Glomerular visceral epithelial cell (primary cell): ENCODE measurements at regions not wholly inside any gene's neighbourhood (a gene's known extent, or its start where the extent isn't known, plus 50 kb on each side); places are given as distances from the start of the nearest gene placed in this dataset.
"Not testable (repeated sequence)": the region's sequence is repeated elsewhere in the genome, so short reads cannot be mapped to it uniquely, and the experiment has no call there.

Experiments
- DNase-seq: peaks from one replicate; pipeline ENCODE4 v3.0.0-alpha.2; 2016; ENCODE audit errors: extremely low spot score

DNA sequence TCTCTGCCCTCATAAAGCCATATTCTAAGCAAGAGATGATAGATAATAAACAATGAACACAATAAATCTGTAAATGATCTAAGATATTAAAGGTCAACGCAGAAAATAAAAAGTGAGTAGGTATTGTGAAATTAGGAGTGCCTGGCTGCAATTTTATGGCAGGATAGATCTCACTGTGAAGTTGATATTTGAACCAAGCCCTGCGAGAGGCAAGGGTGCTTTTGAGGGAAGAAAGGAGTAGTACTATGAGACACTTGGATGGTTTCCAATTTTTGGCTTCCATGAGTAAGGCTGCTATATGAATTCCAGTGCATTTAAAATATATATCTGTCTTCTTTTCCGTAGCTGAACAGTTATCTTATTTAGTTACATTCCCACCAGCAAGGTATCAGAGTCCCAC is 720.0 kb upstream of the CNTN5 start:
- DNase-seq: no peak

DNA sequence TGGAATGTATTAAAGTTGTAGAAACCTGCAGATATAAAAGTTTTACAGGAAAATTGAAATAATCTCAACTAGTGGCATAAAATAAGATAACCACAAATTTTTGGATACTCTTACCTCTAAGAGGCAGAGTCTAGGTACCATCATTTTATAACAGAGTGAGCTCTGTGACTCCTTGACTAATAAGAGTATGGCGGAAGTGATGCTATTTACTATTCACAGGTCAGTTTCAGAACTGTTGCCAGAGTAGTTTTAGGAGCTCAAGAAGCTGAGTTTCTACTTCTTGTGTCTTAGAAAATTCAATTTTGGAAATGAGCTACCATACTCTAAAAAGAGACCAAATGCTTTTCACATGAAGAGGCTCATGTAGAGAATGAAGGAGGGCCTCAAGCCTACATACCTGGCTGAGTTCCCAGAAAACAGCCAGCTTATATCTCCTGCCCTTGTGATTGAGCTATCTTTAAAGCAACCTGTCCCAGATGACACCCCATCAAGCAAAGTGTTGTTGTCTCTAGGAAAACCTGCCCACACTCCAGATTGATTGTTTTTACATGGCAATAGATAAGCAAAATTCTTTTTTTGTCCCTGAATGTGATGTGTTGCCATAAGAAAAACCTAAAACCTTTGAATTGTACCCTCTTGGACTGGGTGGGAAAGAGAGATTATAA is 712.8 kb upstream of the CNTN5 start:
- DNase-seq: no peak

DNA sequence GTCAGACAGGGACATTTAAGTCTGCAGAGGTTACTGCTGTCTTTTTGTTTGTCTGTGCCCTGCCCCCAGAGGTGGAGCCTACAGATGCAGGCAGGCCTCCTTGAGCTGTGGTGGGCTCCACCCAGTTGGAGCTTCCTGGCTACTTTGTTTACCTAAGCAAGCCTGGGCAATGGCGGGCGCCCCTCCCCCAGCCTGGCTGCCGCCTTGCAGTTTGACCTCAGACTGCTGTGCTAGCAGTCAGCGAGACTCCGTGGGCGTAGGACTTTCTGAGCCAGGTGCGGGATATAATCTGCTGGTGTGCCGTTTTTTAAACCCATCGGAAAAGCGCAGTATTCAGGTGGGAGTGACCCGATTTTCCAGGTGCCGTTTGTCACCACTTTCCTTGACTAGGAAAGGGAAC is 690.4 kb upstream of the CNTN5 start:
- DNase-seq: not testable (repeated sequence)

DNA sequence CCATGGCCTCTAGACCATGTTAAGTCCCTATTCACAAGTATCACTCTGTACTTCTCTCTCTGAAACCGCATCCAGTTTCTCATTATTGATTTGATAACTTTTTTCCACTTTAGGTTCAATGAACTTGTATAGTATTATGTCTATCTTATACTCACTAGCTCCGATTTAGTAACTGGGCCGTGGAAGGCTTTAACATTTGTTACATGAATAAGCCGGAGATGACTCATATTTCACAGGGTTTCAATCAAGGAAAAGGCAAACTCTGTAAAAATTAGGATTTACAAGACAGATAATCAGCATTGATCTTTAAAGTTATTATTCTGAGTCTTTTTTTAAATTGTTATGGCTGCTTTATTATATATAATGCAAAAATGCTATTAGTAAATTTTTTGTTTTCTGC is 662.2 kb upstream of the CNTN5 start:
- DNase-seq: no peak

DNA sequence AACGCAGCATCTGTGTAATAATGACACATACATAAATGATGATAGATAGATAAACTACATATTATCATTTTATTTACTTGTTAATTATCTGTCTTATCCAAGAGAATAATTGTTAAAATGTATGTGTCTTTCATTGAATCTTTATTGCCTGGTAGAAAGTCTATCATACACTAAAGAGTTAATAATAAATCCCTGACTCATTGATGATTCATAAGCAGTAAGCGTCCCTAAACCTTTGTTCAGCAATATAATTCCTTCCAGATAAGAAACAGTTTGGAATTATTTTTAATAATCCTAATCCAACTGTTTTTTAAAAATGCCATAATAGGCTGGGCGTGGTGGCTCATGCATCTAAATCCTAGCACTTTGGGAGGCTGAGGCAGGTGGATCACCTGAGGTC is 655.6 kb upstream of the CNTN5 start:
- DNase-seq: no peak

DNA sequence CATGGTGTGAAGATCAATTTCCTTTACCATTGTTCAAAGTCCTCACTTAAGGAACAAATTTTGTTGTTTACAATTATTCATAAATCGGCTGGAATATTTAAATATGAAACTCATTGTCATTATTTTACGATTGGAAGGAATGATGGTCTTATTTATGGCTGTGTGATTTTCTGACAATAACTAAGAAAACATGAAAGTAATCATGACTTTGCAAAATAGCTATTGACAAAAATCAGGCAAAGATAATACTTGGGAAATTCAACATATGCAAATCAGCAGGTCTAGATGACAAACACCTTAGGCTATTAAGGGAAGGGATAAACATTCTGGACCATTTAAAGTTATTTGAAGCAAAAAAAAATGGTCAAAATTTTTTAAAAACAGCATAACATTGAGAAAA is 654.8 kb upstream of the CNTN5 start:
- no peak for DNase-seq

DNA sequence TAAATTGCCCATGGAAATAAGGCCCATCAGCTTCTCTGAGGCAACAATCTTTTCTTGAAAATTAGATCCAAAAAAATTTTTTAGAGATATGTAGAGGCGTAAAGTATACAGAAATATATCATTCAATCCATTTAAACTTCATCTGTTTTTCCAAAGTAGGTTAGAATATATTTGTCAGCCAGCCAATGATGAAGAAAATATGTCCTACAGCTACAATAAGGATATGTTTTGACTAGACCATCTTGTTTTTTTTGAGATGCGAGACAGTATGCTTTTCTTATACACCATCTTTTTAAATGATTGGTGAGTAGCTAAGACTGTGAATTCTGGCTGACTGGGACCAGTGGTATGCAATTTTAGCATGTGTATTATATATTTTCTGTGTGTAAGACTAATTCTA is 630.4 kb upstream of the CNTN5 start:
- DNase-seq: no peak

DNA sequence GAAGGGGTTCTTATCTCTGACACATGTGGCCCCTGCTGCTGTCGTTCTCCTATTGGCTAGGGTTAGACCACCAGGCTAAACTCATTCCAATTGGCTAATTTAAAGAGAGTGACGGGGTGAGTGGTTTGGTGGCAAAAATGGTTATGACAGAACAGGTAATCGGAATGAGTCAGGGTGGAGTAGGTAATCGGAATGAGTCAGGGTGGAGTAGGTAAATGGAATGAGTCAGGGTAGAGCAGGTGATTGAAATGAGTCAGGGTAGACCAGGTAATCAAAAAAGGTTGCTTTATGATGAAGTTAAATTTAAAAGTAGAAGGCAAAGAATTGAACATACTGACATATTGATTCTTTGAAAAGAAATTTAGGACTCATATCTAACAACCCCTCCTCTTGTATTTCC is 626.2 kb upstream of the CNTN5 start:
- DNase-seq: not testable (repeated sequence)

DNA sequence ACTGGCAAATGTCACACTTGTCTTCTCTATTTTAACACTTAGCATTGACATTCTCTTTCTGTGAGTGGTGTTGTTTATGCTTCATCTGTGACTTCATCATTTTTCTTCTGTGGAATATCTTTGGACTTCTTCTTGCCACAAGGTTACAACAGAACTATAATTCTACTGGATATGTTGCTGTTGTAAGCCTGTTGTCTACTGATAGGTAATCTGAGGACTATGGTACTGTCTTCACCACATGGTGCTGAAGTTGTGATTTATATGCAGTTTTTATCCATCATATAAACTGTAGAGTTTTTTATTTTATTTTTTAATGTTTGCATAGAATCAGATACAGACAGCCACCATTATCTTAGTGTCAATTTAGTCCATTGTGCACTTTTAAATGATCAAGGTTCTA is 622.2 kb upstream of the CNTN5 start:
- DNase-seq: no peak

DNA sequence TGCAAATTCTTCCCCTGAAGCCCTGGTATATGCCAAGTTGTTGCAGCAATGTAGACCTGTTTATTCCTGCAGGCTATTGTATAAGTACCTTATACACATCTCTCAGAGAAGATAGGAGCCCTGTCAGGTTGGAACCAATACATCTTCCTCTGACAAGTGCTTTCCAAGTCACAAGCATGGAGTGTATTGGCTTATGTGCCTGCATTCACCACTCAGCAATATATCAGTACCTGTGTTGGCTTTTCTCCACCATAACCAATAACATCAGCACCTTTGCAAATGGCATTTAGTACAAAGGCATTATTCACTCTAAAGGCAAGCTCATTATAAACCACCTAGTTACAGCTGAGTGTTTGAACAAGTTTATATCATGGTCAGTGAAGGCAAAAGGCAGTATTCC is 611.7 kb upstream of the CNTN5 start:
- no peak for DNase-seq

DNA sequence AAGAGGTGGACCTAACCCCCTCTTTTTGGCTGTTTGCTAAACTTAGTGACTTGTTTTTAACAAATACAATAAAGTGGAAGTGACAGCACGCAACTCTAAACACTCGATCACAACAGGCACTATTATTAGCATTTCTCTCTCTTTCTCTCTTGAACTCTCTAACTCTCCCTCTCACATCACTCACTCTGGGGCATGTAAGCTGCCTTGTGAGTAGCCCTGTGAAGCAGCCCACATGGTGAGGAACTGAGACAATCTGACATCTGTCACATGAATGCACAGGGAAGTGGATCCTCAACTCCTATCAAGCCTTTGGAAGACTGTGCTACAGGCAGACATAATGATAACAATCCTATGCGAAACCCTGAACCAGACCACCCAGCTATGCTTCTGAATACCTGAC is 609.0 kb upstream of the CNTN5 start:
- DNase-seq: no peak

DNA sequence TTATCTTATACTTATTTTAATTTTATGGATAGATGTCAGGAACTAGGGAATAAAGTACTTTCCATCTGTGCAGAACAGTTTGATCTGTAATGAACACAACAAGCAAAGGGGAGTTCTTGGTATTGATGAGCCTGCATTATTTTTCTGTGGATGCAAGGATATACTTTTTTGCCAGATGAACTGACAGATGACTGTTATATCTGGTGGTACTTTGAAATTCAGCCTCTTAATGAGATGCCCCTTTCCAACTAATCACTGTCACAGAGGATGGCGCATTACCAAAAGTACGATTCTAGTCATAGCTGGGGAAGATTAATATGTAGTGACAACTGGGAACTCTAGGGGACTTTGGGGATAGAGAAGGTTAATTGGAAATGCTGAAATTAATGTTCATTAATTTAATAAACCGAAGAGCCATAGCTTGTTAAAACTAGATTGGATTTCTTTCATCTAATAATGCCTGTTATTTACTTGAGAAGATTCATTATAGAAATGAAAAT is 603.4 kb upstream of the CNTN5 start:
- DNase-seq: no peak

DNA sequence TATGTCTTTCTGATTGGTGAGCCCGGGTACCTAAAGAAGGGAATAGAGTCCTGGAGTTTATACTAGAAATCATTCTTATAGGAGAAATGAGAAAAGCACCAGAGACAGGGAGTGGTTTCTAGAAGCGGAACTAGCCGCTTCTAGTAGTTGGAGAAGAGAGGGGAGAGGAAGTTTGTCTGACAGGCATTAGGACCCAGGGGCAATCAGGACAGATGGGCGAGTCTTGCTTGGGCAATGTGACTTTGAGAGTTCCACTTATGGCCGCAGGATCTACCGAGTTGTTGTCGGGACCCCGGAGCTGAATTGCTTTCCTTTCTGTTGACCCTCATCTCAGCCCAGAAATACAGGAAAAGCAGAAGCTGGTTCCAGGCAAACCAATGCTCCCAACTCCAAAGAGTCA is 596.8 kb upstream of the CNTN5 start:
- DNase-seq: no peak

DNA sequence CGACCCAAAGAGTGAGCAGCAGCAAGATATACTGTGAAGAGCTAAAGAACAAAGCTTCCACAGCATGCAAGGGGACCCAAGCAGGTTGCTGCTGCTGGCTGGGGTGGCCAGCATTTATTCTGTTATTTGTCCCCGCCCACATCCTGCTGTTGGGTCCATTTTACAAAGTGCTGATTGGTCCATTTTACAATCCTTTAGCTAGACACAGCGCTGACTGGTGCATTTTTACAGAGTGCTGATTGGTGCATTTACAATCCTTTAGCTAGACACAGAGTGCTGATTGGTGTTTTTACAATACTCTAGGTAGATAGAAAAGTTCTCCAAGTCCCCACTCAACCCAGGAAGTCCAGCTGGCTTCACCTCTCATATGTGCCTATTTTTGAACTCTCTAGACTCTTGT is 596.0 kb upstream of the CNTN5 start:
- not testable (repeated sequence) for DNase-seq

DNA sequence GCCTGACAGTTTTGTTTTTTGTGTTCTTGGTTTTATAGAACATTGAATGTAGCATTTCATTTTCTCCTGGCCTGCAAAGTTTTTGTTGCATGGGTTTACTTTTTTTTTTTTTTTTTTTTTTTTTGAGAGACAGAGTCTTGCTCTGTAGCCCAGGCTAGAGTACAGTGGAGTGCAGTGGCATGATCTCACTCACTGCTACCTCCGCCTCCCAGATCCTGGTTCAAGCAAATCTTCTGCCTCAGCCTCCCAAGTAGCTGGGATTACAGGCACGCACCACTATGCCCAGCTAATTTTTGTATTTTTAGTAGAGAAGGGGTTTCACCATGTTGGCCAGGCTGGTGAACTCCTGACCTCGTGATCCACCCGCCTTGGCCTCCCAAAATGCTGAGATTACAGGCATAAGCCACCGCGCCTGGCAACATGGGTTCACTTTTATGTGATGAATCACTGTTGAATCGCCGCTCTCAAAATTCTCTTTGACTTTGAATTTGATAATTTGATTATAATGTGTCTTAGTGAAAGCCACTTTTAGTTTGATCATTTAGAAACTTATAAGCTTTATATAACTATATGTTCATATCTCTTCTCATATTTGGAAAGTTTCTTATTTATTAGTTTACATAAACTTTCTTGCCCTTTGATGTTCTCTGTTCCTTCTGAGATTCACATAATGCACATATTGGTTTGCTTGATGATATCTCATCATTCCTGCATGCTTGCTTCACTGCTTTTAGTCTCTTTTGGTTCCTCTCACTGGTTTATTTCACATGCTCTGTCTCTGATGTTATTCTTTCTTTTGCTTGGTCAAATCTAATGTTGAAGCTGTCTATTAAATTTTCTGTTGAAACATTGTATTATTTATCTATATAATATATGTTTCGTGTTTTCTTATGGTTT is 589.0 kb upstream of the CNTN5 start:
- DNase-seq: no peak

DNA sequence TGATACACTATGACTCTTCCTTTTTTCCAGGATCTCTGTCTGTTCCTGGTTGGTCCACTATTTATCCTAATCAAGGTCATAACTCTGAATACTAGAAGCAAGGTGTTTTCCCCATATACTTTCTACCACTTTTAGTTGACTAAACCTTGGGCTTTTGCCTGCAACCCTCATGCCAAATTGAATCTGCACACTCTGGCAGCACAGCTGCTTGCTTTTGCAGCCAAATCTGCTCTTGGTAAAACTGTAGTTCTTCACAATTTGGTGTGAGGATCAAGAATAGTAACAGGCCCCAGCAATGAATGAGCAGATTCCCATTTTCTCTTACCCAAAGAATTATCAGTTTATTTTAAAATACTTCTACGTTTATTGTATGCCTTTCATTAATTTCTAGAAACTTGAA is 586.5 kb upstream of the CNTN5 start:
- no peak for DNase-seq

DNA sequence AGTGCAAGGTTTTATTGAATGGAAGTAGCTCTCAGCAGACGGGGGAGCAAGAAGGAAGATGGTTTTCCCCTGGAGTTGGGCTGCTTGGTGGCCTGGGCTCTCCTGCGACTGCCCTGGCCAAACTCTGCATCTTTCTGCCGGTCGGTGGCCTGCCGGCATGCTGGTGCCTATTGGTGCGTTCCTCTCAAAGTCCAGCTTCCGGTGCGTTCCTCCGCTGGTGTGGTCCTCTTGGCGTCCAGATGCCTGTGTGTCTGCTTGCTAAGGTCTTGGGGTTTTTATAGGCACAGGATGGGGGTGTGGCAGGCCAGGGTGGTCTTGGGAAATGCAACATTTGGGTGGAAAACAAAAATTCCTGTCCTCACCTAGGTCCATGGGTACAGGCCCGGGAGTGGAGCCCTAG is 567.4 kb upstream of the CNTN5 start:
- DNase-seq: no peak

DNA sequence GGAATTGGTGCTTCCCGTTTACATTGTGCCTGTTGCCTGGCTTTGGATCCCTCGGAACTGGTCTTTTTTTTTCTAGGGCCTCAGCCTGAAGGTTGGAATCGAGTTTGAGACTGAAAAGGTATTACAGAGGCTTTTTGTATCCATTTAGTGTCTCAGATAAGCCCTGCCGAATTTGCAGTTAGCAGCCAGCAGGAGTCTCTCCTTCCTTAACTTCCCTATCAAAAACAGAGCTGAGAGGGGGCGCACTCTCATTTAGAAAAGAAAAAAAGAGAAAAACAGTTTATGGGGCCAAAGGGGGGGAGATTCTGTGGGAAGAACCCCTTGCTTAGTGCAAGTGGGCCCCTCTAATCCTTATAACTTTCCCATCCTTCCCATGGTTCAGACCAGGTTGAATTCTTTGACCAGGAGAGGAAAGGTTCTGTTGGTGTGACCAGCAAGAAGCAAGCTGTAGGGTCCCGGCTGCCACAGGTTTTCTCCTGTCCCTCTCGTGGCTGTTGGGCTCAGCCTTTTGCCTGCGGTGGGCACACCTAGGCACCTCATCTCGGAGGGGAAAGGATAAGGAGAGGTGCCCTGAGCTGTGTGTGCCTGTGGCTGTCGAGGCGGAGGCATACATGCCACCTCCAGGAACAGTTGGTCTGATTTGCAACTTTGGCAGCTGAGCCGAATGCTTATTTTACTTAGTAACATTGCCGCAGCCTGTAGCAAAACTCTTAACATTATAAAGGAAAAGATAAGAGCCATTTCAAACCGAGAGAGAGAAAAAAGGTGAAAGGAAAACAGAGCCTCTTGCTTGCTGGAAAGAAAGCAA is 565.0 kb upstream of the CNTN5 start:
- no peak for DNase-seq

DNA sequence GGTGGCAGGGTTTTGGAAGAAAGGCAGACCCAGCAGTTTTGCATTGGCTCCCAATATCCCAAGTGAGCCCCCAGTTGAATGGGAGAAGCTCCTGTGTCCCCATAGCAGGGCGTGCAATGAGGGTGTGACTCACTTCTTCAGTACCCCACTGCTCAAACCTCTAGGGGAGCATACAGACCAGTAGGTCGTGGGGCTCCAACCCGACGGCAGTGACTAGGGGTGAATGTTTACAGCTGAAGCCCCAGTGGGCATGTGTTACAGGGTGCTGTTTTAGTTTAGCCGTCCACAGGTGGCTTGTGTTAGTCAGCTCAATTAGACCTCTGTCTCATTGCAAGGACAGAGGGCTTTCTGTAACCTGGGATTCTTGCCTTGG is 564.5 kb upstream of the CNTN5 start:
- no peak for DNase-seq

DNA sequence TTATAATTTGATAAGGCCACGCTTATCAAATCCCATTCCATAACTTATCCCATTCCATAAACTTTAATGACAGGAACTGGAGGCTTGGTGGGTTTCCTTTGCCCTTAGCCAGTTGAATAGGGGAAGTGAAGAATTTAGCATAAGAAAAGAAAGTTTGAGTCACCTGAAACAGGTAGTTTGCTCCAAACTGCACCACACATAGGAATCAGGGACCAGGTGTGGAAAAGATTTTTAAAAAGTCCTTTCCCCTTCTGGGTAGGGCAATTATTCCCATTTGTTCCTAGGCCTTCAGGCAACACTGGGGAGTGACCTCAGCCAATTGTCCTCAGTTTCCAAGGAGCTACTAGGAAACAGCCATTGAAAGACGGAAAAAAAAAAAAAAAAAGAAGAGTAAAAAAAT is 525.7 kb upstream of the CNTN5 start:
- DNase-seq: no peak

DNA sequence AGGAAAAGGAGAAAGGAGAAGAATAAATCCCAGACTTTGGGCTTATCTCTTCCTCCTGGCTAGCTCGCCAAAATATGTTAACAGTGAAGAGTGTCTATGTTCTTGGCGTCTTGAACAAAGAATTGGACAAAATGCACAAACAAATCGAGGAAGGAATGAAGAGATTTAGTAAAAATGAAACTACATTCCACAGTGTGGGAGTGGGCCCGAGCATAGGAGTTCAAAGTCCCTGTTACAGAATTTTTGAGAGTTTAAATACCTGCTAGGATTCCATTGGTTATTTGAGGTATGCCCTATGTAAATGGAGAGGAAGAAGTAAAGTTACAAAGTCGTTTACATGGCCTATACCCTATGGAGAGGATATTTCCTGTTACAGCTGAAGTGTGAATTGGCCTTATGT is 525.1 kb upstream of the CNTN5 start:
- no peak for DNase-seq

DNA sequence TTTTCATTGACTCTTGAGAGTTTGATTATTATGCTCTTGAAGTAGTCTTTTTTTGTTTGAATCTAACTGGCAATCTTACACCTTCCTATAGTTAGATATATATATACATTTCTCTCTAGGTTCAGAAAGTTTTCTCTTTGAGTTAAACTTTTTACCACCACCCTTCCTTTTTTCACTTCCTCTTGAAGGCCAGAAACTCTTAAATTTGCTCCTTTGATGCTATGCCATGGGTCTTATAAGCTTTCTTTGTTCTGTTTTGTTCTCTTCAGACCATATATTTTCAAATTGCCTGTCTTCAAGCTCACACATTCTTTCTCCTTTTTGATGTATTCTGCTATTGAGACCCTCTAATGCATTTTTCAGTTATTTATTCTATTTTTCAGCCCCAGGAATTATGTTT is 513.5 kb upstream of the CNTN5 start:
- no peak for DNase-seq

DNA sequence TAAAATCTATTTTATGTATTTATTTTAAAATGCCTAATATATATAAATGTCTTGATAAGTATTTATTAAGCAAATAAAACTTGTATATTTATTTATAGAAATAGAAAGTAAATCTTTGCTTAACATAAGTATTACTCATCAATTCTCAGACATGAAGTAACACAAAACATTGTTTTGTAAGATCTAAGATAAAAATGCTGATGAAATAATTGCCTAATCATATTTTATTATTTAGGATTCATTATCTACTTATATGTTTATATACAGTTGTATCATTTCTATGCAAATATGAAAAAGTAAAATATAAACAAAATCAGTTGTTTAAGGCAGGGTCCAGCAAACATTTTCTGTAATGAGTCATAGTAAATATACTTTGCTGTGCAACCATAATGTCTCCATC is 507.8 kb upstream of the CNTN5 start:
- DNase-seq: no peak
